K562 (cell line): ENCODE measurements at regions not wholly inside any gene's neighbourhood (a gene's known extent, or its start where the extent isn't known, plus 50 kb on each side); places are given as distances from the start of the nearest gene placed in this dataset.
A peak's percentile ranks its signal among the peaks of the same experiment; 100 is the strongest.

ENCODE experiments used
- BCL6 ChIP-seq: fragments of 250-450 bp; sonication (Bioruptor Pico); IDR thresholded peaks from 2 replicates; pipeline ENCODE4 v1.4.0; 2020
- BCOR ChIP-seq: fragments of 450-650 bp; IDR thresholded peaks from 2 replicates; pipeline ENCODE4 v1.6.1; 2016
- BMI1 ChIP-seq: fragments of 150-350 bp; IDR thresholded peaks from 2 replicates; pipeline ENCODE4 v1.6.1; 2014; ENCODE audit warnings: low read length
- BRD9 ChIP-seq: fragments of 450-650 bp; IDR thresholded peaks from 2 replicates; pipeline ENCODE4 v1.6.1; 2018; ENCODE audit warnings: low read depth; ENCODE audit not compliant: partially characterized antibody
- CBX2 ChIP-seq: fragments of 200-600 bp; sonication (generic); IDR thresholded peaks from one replicate; pipeline ENCODE4 v1.6.1; 2012; ENCODE audit warnings: mild to moderate bottlenecking, low read length, inconsistent platforms; ENCODE audit not compliant: insufficient read depth, poor library complexity, severe bottlenecking
- DMBX1 ChIP-seq: fragments of 250-450 bp; sonication (Bioruptor Pico); IDR thresholded peaks from 2 replicates; pipeline ENCODE4 v1.8.0; 2022; ENCODE audit warnings: inconsistent platforms, mild to moderate bottlenecking, moderate library complexity, borderline replicate concordance
- EP300 ChIP-seq: IDR thresholded peaks from 2 replicates; pipeline ENCODE4 v1.6.1; 2012; ENCODE audit warnings: low read length, improper control_type of control experiment
- FOXJ3 ChIP-seq: sonication (generic); formaldehyde crosslinking; IDR thresholded peaks from 2 replicates; pipeline ENCODE4 v1.4.0; 2020; ENCODE audit warnings: mild to moderate bottlenecking, missing genetic modification reagents
- KDM4B ChIP-seq, 2 experiments: fragments of 450-650 bp in 1 of 2; sonication (generic) in 1 of 2; IDR thresholded peaks; 2 replicates each; pipeline ENCODE4 v1.6.1; 2016 to 2017; ENCODE audit warnings: borderline replicate concordance in 2 of 2, antibody characterized with exemption in 1 of 2, low read depth in 1 of 2, mild to moderate bottlenecking in 1 of 2
- MAFK ChIP-seq: IDR thresholded peaks from 2 replicates; pipeline ENCODE4 v1.6.1; 2011; ENCODE audit warnings: low read length, improper control_type of control experiment
- MEF2D ChIP-seq: conservative IDR thresholded peaks from 2 replicates; pipeline ENCODE4 v1.6.1; 2016; ENCODE audit warnings: low read depth, missing genetic modification characterization, missing compliant biosample characterization
- NCOA4 ChIP-seq: fragments of 450-650 bp; IDR thresholded peaks from 2 replicates; pipeline ENCODE4 v1.6.1; 2018; ENCODE audit warnings: mild to moderate bottlenecking; ENCODE audit not compliant: partially characterized antibody
- NFE2L1 ChIP-seq: fragments of 450-650 bp; IDR thresholded peaks from 2 replicates; pipeline ENCODE4 v1.6.1; 2016; ENCODE audit warnings: missing genetic modification characterization, low read depth, mild to moderate bottlenecking, missing compliant biosample characterization, moderate library complexity, borderline replicate concordance
- NFRKB ChIP-seq: fragments of 450-650 bp; IDR thresholded peaks from 2 replicates; pipeline ENCODE4 v1.6.1; 2016; ENCODE audit warnings: low read depth
- PHTF2 ChIP-seq: fragments of 250-450 bp; sonication (Bioruptor Pico); IDR thresholded peaks from 2 replicates; pipeline ENCODE4 v1.5.0; 2021; ENCODE audit warnings: mild to moderate bottlenecking
- PPARD ChIP-seq: fragments of 250-450 bp; sonication (Bioruptor Pico); IDR thresholded peaks from 2 replicates; pipeline ENCODE4 v1.8.0; 2022; ENCODE audit warnings: inconsistent platforms, mild to moderate bottlenecking, moderate library complexity
- PRMT5 ChIP-seq: sonication (generic); formaldehyde crosslinking; IDR thresholded peaks from 2 replicates; pipeline ENCODE4 v1.5.0; 2020; ENCODE audit warnings: missing genetic modification reagents
- RBM14 ChIP-seq: fragments of 200-400 bp; formaldehyde crosslinking; IDR thresholded peaks from 2 replicates; pipeline ENCODE4 v1.6.1; 2018; ENCODE audit warnings: low read depth, mild to moderate bottlenecking, low read length, moderate library complexity, borderline replicate concordance; ENCODE audit not compliant: insufficient read depth
- RBM25 ChIP-seq: fragments of 200-400 bp; formaldehyde crosslinking; IDR thresholded peaks from 2 replicates; pipeline ENCODE4 v1.6.1; 2018; ENCODE audit warnings: low read length, low read depth, moderate library complexity; ENCODE audit not compliant: severe bottlenecking
- RHOXF2B ChIP-seq: fragments of 250-450 bp; sonication (Bioruptor Pico); conservative IDR thresholded peaks from 2 replicates; pipeline ENCODE4 v1.5.1; 2021
- TARDBP ChIP-seq: fragments of 450-650 bp; IDR thresholded peaks from 2 replicates; pipeline ENCODE4 v1.6.1; 2016
- TCF3 ChIP-seq: sonication (generic); formaldehyde crosslinking; IDR thresholded peaks from 2 replicates; pipeline ENCODE4 v1.4.0; 2020; ENCODE audit warnings: mild to moderate bottlenecking, missing genetic modification reagents
- TCFL5 ChIP-seq: fragments of 250-450 bp; sonication (Bioruptor Pico); conservative IDR thresholded peaks from 2 replicates; pipeline ENCODE4 v1.6.1; 2021; ENCODE audit warnings: mild to moderate bottlenecking, moderate library complexity, matching md5 sums
- USF2 ChIP-seq: sonication (generic); formaldehyde crosslinking; IDR thresholded peaks from 2 replicates; pipeline ENCODE4 v1.5.0; 2020; ENCODE audit warnings: missing genetic modification reagents
- WHSC1 ChIP-seq: IDR thresholded peaks from one replicate; pipeline ENCODE4 v1.6.1; 2012; ENCODE audit warnings: low read length, control low read depth, inconsistent platforms
- YBX1 ChIP-seq: fragments of 450-650 bp; IDR thresholded peaks from 2 replicates; pipeline ENCODE4 v1.7.1; 2016; ENCODE audit warnings: mild to moderate bottlenecking
- ZNF143 ChIP-seq: sonication (generic); formaldehyde crosslinking; IDR thresholded peaks from 2 replicates; pipeline ENCODE4 v1.9.0; 2022; ENCODE audit warnings: mild to moderate bottlenecking, missing genetic modification reagents
- ZNF174 ChIP-seq: fragments of 250-450 bp; sonication (Bioruptor Pico); IDR thresholded peaks from 2 replicates; pipeline ENCODE4 v1.4.0; 2020; ENCODE audit warnings: mild to moderate bottlenecking
- TF ChIP-seq, protein P1 (sequence below): fragments of 450-650 bp; IDR thresholded peaks from 2 replicates; pipeline ENCODE4 v1.6.1; 2016; ENCODE audit warnings: mild to moderate bottlenecking
- TF ChIP-seq, protein P2 (sequence below): sonication (generic); formaldehyde crosslinking; IDR thresholded peaks from 2 replicates; pipeline ENCODE4 v1.8.0; 2023; ENCODE audit warnings: mild to moderate bottlenecking, missing genetic modification reagents

- no peak for TF ChIP-seq TCFL5 (CRISPR knock-in tag)
- TF ChIP-seq KDM4B (IDR thresholded peaks at IDR 0.05; ENCODE audit: borderline replicate concordance in 2 of 2, low read depth in 1 of 2): no peak
- TF ChIP-seq NCOA4: no peak
- TF ChIP-seq PPARD (CRISPR knock-in tag): no peak
- no peak for TF ChIP-seq BCL6 (CRISPR knock-in tag)
- TF ChIP-seq EP300: no peak
- no peak for TF ChIP-seq DMBX1 (CRISPR knock-in tag)
- TF ChIP-seq TCF3 (CRISPR knock-in tag): no peak
- peak; percentile 82 for TF ChIP-seq NFRKB
- TF ChIP-seq RBM14: no peak
- no peak for TF ChIP-seq ZNF174 (CRISPR knock-in tag)
- no peak for TF ChIP-seq ZNF143
- peak; percentile 54 for TF ChIP-seq BRD9
- no peak for TF ChIP-seq CBX2
- no peak for TF ChIP-seq MEF2D (tag)
- TF ChIP-seq FOXJ3: no peak
- TF ChIP-seq USF2 (CRISPR knock-in tag): no peak
- TF ChIP-seq, protein P1, sequence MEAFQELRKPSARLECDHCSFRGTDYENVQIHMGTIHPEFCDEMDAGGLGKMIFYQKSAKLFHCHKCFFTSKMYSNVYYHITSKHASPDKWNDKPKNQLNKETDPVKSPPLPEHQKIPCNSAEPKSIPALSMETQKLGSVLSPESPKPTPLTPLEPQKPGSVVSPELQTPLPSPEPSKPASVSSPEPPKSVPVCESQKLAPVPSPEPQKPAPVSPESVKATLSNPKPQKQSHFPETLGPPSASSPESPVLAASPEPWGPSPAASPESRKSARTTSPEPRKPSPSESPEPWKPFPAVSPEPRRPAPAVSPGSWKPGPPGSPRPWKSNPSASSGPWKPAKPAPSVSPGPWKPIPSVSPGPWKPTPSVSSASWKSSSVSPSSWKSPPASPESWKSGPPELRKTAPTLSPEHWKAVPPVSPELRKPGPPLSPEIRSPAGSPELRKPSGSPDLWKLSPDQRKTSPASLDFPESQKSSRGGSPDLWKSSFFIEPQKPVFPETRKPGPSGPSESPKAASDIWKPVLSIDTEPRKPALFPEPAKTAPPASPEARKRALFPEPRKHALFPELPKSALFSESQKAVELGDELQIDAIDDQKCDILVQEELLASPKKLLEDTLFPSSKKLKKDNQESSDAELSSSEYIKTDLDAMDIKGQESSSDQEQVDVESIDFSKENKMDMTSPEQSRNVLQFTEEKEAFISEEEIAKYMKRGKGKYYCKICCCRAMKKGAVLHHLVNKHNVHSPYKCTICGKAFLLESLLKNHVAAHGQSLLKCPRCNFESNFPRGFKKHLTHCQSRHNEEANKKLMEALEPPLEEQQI: peak; percentile 56; the same call in 1 of the 2 replicates
- TF ChIP-seq, protein P2, sequence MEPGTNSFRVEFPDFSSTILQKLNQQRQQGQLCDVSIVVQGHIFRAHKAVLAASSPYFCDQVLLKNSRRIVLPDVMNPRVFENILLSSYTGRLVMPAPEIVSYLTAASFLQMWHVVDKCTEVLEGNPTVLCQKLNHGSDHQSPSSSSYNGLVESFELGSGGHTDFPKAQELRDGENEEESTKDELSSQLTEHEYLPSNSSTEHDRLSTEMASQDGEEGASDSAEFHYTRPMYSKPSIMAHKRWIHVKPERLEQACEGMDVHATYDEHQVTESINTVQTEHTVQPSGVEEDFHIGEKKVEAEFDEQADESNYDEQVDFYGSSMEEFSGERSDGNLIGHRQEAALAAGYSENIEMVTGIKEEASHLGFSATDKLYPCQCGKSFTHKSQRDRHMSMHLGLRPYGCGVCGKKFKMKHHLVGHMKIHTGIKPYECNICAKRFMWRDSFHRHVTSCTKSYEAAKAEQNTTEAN: no peak
- no peak for TF ChIP-seq BMI1
- no peak for TF ChIP-seq WHSC1
- TF ChIP-seq PHTF2: no peak
- no peak for TF ChIP-seq RBM25
- no peak for TF ChIP-seq TARDBP
- TF ChIP-seq RHOXF2B: no peak
- TF ChIP-seq YBX1: no peak
- peak; percentile 91 for TF ChIP-seq MAFK
- no peak for TF ChIP-seq PRMT5 (CRISPR knock-in tag)
- TF ChIP-seq BCOR: peak; percentile 79
- TF ChIP-seq NFE2L1 (tag): peak; percentile 92
These were observed 51.6 kb upstream of the CHD6 start (continued) for GRCh38 chr20:41669708-41670263.
